ENCODE measurements at regions not wholly inside any gene's neighbourhood (a gene's known extent, or its start where the extent isn't known, plus 50 kb on each side); places are given as distances from the start of the nearest gene placed in this dataset.

DNA sequence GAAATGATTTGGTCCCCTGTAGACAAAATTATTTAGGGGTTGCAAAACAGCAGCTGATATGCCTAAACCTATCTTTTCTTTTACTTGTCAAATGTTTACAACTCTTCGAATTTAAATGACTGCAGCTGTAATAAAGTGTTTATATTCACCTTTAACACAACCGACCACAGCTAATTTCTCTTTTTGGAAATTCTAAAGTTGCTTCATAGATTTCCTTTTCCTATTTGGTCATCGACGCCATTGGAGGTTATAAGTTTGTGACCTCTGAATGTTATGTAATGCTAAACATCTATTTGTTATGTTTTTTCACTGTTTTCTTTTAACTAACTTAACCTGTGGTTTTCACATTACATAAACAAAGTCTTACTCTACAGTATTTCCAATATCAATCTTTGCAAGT is 1094.9 kb upstream of the EPHA6 start:
- no peak for TF ChIP-seq EZH2 (IDR thresholded peaks at IDR 0.05; ENCODE audit: low read length, unreplicated experiment)
- TF ChIP-seq, protein P1, sequence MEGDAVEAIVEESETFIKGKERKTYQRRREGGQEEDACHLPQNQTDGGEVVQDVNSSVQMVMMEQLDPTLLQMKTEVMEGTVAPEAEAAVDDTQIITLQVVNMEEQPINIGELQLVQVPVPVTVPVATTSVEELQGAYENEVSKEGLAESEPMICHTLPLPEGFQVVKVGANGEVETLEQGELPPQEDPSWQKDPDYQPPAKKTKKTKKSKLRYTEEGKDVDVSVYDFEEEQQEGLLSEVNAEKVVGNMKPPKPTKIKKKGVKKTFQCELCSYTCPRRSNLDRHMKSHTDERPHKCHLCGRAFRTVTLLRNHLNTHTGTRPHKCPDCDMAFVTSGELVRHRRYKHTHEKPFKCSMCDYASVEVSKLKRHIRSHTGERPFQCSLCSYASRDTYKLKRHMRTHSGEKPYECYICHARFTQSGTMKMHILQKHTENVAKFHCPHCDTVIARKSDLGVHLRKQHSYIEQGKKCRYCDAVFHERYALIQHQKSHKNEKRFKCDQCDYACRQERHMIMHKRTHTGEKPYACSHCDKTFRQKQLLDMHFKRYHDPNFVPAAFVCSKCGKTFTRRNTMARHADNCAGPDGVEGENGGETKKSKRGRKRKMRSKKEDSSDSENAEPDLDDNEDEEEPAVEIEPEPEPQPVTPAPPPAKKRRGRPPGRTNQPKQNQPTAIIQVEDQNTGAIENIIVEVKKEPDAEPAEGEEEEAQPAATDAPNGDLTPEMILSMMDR (conservative IDR thresholded peaks at IDR 0.05; ENCODE audit: low read depth, low read length), result no peak
- no peak for TF ChIP-seq EZH2phosphoT487 (IDR thresholded peaks at IDR 0.05; ENCODE audit: borderline replicate concordance, low read length)

Measured in PC-3 (cell line).